ENCODE measurements at regions not wholly inside any gene's neighbourhood (a gene's known extent, or its start where the extent isn't known, plus 50 kb on each side); places are given as distances from the start of the nearest gene placed in this dataset.

GRCh38 chr20:50434653-50435396, 75.4 kb upstream of the PTPN1 start:
- Histone ChIP-seq H3K4me3 (ENCODE audit: low read depth in 1 of 2, low read length in 1 of 2) (peak overlapping the region in 1 of 2 experiments; percentile 8), H3K4me1 (ENCODE audit: control insufficient read depth in 1 of 2, insufficient read depth in 1 of 2, low read depth in 1 of 2, low read length in 1 of 2) (peaks cover 21 to 24% of the 10 kb centered on the region in 2 experiments), H3K27ac (peak overlapping the region; percentile 75), H3K27me3 (no peaks in the 10 kb centered on the region), H3K36me3 (no peaks in the 10 kb centered on the region), H3K9me3 (no peaks in the 10 kb centered on the region)
- TF ChIP-seq, protein P1, sequence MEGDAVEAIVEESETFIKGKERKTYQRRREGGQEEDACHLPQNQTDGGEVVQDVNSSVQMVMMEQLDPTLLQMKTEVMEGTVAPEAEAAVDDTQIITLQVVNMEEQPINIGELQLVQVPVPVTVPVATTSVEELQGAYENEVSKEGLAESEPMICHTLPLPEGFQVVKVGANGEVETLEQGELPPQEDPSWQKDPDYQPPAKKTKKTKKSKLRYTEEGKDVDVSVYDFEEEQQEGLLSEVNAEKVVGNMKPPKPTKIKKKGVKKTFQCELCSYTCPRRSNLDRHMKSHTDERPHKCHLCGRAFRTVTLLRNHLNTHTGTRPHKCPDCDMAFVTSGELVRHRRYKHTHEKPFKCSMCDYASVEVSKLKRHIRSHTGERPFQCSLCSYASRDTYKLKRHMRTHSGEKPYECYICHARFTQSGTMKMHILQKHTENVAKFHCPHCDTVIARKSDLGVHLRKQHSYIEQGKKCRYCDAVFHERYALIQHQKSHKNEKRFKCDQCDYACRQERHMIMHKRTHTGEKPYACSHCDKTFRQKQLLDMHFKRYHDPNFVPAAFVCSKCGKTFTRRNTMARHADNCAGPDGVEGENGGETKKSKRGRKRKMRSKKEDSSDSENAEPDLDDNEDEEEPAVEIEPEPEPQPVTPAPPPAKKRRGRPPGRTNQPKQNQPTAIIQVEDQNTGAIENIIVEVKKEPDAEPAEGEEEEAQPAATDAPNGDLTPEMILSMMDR (IDR thresholded peaks at IDR 0.05), result no peak

DNA sequence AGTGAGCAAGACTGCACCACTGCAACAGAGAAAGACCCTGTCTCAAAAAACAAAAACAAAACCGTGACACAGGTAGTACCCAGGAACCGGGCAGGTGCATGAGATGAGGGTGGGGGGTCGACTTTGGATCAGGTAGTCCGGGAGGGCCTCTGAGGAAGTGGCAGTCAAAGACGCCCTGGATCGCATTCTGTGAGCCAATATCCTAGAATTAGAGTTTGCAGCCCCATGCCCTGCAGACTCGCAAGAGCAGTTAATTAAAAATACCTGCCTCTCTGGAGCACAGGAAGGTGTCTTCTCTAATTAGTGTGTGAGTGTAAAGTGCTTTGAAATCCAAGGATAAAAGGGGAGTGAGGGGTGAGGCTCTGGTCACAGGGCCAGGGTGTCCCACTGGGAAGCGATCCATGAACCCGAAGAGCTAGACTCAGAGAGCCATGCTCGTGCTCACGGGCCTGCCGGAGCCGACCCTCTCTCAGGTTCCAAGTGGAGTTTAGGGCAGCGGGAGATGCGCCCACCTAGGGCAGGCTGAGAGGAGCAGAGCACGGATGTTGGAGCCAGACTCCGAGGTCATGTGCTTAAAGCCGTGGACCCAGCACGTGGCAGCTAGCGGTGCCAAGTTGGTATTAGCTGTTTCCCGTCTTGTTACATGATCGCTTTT, 74.7 kb upstream of the PTPN1 start:
- H3K4me3 ChIP-seq (ENCODE audit: low read depth in 1 of 2, low read length in 1 of 2), result no peak overlapping the region
- H3K4me1 ChIP-seq (ENCODE audit: control insufficient read depth in 1 of 2, insufficient read depth in 1 of 2, low read depth in 1 of 2, low read length in 1 of 2), result peaks cover 21 to 24% of the 10 kb centered on the region in 2 experiments
- H3K9me3 ChIP-seq, result no peaks in the 10 kb centered on the region
- TF ChIP-seq, protein P1 (IDR thresholded peaks at IDR 0.05), result no peak
- H3K27ac ChIP-seq, result peak overlapping the region; percentile 75
- no peaks in the 10 kb centered on the region for H3K27me3 ChIP-seq
- no peaks in the 10 kb centered on the region for H3K36me3 ChIP-seq

DNA sequence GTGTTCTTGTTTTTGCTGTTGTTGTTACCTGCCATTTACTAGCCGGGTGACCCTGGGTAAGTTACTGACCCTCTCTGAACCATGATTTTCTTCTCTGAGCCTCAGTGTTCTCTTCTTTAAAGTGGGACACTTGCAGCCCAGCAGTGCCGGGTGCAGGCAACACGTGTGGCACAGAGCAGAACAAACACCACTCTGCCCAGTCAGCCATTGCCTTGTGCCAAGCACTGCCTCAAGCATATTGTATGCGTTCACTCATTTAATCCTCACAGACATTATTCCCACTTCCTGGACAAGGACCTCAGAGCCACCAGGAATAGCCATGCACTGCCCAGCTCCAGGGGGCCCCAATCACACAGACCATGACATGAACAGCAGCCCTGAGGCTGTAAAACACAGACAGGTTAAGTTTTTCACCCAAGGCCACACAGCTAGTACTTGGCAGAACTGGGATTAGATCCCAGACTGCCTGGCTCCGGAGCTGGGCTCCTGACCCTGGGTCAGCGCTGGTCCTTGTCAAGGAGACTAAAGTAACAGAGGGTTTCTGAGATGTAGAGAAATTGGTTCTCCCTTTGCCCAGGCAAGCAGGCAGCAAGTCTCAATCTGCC, 74.0 kb upstream of the PTPN1 start:
- Histone ChIP-seq H3K36me3 (no peaks in the 10 kb centered on the region), H3K4me3 (ENCODE audit: low read depth in 1 of 2, low read length in 1 of 2) (no peak overlapping the region), H3K27ac (no peak overlapping the region), H3K9me3 (no peaks in the 10 kb centered on the region), H3K4me1 (ENCODE audit: control insufficient read depth in 1 of 2, insufficient read depth in 1 of 2, low read depth in 1 of 2, low read length in 1 of 2) (peaks cover 21 to 24% of the 10 kb centered on the region in 2 experiments), H3K27me3 (no peaks in the 10 kb centered on the region)
- TF ChIP-seq, protein P1 (IDR thresholded peaks at IDR 0.05), result no peak

DNA sequence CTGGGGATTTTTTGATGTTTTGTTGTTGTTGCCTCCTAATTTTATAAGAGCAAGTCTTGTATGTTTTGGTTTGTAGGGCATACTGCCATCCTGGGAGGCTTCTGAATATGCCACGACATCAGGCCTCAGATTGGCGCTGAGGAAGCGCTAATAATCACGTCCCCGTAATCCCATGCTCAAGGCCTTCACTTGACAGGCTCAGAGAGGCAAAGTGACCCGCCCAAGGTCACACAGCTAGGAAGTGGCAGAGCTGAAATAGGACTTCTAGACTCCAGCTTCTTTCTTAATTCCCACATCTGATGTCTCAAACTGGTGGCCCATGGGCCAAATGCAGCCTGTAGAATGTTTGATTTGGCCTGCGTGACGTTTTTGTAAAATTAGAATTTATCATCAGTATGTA, 73.5 kb upstream of the PTPN1 start:
- Histone ChIP-seq H3K4me1 (ENCODE audit: control insufficient read depth in 1 of 2, insufficient read depth in 1 of 2, low read depth in 1 of 2, low read length in 1 of 2) (peaks cover 21 to 24% of the 10 kb centered on the region in 2 experiments), H3K36me3 (no peaks in the 10 kb centered on the region), H3K27ac (no peak overlapping the region), H3K9me3 (no peaks in the 10 kb centered on the region), H3K27me3 (no peaks in the 10 kb centered on the region), H3K4me3 (ENCODE audit: low read depth in 1 of 2, low read length in 1 of 2) (no peak overlapping the region)
- TF ChIP-seq, protein P1 (IDR thresholded peaks at IDR 0.05), result no peak

- H3K4me1 ChIP-seq (ENCODE audit: control insufficient read depth in 1 of 2, insufficient read depth in 1 of 2, low read depth in 1 of 2, low read length in 1 of 2), result peaks cover 17 to 18% of the 10 kb centered on the region in 2 experiments
- TF ChIP-seq, protein P1 (IDR thresholded peaks at IDR 0.05), result no peak
- no peak overlapping the region for H3K4me3 ChIP-seq (ENCODE audit: low read depth in 1 of 2, low read length in 1 of 2)
- H3K27me3 ChIP-seq, result no peaks in the 10 kb centered on the region
- no peaks in the 10 kb centered on the region for H3K9me3 ChIP-seq
- H3K27ac ChIP-seq, result no peak overlapping the region
- H3K36me3 ChIP-seq, result no peaks in the 10 kb centered on the region
These were observed 71.2 kb upstream of the PTPN1 start for GRCh38 chr20:50438986-50439407.
